GM12875 (cell line): ENCODE measurements at regions not wholly inside any gene's neighbourhood (a gene's known extent, or its start where the extent isn't known, plus 50 kb on each side); places are given as distances from the start of the nearest gene placed in this dataset.

Source experiments
- H3K4me3 ChIP-seq: one replicate; pipeline ENCODE4 v1.5.1; 2011; ENCODE audit warnings: low read depth, low read length, control low read depth
- TF ChIP-seq, protein P1 (sequence below): IDR thresholded peaks from 2 replicates; pipeline ENCODE4 v1.5.1; 2011; ENCODE audit warnings: low read depth, mild to moderate bottlenecking, control low read depth, inconsistent platforms, low read length, moderate library complexity, borderline replicate concordance; ENCODE audit not compliant: insufficient read depth

DNA sequence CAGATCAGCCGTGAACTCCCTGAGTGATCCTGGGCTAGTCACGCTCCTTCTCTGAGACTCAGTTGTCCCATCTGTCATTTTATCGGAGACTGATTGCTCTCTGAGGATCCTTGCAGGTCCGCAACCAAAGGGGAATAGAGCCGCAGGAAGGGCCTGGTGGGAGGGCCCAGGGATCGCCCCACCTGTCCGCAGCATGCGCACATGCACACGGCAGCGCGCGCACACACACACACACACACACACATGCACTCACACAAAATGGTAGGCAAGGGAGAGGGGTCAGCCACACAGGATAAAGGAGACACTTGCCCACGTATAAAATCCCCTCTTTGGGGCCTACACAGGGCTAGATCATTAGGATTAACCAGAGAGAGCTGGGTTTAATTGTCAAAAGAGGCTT lies 95.6 kb upstream of the FOXP4 start:
- TF ChIP-seq, protein P1, sequence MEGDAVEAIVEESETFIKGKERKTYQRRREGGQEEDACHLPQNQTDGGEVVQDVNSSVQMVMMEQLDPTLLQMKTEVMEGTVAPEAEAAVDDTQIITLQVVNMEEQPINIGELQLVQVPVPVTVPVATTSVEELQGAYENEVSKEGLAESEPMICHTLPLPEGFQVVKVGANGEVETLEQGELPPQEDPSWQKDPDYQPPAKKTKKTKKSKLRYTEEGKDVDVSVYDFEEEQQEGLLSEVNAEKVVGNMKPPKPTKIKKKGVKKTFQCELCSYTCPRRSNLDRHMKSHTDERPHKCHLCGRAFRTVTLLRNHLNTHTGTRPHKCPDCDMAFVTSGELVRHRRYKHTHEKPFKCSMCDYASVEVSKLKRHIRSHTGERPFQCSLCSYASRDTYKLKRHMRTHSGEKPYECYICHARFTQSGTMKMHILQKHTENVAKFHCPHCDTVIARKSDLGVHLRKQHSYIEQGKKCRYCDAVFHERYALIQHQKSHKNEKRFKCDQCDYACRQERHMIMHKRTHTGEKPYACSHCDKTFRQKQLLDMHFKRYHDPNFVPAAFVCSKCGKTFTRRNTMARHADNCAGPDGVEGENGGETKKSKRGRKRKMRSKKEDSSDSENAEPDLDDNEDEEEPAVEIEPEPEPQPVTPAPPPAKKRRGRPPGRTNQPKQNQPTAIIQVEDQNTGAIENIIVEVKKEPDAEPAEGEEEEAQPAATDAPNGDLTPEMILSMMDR, result no peak
- H3K4me3 ChIP-seq, result no peak overlapping the region

DNA sequence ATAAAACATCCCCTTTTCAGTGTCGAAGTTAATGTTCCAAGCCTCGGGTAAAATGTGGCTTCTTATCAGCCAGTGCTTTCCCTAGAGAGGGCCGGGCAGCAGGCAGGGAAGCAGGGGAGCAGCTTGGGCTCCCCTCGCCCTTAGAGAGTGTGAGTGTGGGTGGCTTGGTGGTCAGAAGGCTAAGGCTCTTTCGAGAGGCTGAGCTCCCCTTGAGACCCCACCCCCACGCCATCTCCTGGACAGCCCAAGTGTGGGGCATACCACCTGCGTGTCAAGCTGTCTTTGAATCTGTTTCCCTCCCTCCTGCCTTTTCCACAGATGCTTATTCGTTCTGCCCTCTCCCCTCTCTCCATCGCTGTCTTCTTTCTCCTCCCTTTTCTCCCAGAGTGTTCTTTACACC lies 95.1 kb upstream of the FOXP4 start:
- H3K4me3 ChIP-seq, result no peak overlapping the region
- TF ChIP-seq, protein P1, result 0 out of 2 replicates have a peak, but pooled peaks have one; percentile 20

DNA sequence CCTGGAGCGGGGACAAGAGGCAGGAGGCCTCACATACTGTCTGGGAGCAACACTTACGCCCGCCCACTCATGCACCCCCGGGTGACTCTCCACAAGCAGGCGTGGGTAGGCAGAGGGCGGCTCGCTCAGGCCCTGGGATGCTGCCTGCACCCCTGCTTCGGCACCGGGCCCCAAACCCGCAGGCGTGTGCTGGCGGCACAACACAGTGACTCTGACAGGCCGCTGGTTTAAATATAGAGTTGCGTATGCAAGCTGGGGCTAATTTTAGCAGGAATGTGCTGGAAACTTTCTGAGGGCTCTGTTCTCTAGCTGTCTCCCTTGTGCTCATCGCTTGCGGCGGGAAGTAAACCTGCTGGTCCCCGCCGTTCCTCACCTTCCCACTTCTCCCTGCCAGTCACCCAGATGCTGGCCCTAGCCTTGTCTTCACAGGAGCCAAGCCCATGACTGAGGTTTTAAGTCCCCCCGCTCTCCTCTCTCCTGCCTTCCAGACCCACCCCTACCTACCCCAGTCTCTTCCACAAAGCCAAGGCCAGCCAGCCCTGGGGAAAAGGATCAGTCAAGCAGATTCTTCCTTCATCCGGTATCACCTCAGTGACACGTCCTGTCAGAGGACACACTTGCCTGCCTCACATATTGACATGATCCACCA lies 94.5 kb upstream of the FOXP4 start:
- TF ChIP-seq, protein P1, result no peak
- no peak overlapping the region for H3K4me3 ChIP-seq

DNA sequence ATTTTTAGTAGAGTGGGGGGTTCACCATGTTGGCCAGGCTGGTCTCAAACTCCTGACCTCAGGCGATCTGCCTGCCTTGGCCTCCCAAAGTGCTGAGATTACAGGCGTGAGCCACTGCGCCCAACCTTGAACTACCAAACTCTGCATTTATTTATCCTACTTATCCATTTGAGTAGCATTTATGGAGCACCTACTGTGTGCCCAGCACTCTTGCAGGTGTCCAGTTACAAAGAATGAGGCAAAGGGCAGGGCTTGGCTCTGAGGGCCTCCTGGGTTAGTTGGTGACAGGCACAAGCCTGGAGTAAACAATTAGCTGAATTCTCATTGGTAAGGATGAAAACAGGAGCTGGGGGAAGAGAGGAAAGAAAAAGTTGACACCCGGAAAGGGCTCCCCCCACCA lies 93.4 kb upstream of the FOXP4 start:
- TF ChIP-seq, protein P1, result no peak

DNA sequence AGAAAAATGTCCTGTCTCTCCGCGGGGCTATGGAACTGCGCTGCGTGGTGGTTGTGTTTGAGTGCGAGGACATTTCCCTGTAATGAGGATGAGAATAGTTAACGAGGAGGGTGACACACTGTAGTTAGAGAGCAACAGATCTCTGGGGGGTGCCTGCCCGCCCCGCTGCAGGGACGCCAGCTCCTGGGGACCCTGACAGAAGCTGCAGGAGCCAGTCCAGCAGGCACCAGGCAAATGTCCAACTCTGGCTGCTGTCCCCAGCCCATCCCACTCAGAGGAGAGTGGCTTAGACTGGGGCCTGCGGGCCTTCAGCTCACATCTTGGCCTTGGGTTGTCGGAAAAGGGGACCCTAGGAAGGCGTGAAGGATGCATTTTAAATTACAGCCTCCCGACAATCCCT lies 92.9 kb upstream of the FOXP4 start:
- H3K4me3 ChIP-seq, result no peak overlapping the region
- TF ChIP-seq, protein P1, result no peak

More for the DNA sequence above, 93.4 kb upstream of the FOXP4 start:
- no peak overlapping the region for H3K4me3 ChIP-seq

DNA sequence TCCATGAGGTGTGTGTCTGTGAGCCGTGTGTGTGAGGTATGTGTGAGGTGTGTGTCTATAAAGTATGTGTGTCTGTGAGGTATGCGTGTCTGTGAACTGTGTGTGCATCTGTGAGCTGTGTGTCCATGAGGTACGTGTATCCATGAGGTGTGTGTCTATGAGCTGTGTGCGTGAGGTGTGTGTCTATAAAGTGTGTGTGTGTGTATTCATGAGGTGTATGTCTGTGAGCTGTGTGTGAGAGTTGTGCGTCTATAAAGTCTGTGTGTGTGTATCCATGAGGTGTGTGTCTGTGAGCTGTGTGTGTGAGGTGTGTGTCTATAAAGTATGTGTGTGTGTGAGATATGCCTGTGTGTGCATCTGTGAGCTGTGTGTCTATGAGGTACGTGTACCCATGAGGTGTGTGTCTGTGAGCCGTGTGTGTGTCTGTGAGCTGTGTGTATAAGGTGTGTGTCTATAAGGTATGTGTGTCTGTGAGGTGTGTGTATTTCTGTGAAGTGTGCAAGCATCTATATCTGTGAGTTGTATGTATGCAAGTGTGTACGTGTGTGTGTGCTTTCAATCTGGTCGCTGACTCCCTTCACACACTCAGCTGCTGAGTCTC lies 91.9 kb upstream of the FOXP4 start:
- H3K4me3 ChIP-seq, result no peak overlapping the region
- TF ChIP-seq, protein P1, result no peak

DNA sequence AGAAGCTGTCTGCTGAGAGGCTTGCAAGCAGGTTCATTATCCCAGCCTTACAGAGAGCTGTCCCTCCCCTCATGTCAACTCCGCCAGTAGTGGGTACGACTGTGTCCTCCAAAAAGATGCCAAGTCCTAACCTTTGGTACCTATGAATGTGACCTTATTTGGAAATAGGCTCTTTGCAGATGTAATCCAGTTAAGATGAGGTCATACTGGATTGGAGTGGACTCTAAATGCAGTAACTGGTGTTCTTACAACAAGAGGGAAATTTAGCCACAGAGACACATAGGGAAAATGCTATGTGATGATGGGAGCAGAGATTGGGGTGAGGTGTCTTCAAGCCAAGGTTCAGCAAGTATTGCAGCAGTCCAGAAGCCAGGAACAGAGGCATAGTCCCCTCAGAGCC lies 90.8 kb upstream of the FOXP4 start:
- TF ChIP-seq, protein P1, result no peak
- no peak overlapping the region for H3K4me3 ChIP-seq
